IMR-90 (cell line): ENCODE measurements at regions not wholly inside any gene's neighbourhood (a gene's known extent, or its start where the extent isn't known, plus 50 kb on each side); places are given as distances from the start of the nearest gene placed in this dataset.

ENCODE experiments used
- ATAC-seq: fragments of 200-7000 bp; cut with Tn5 transposase; 2 replicates; pipeline ENCODE4 v1.9.1; 2020; ENCODE audit warnings: low read depth, mild to moderate bottlenecking, moderate library complexity
- BruUV-seq: library from RNA; stranded (reverse); fragments of 400-500 nt; replicated peaks from 2 replicates; lab custom pipeline; 2021; lab: Mats Ljungman, UMichigan
- CTCF ChIA-PET: fragments of 300-600 bp; formaldehyde crosslinking; extraction: SDS; loops from one replicate; lab custom pipeline; 2021; ENCODE audit warnings: antibody characterized with exemption; lab: Yijun Ruan, JAX
- POLR2A ChIA-PET: fragments of 300-600 bp; sonication (Branson Sonifier 250); formaldehyde crosslinking; loops from one replicate; lab custom pipeline; 2022; ENCODE audit warnings: antibody characterized with exemption; ENCODE audit not compliant: unreplicated experiment; lab: Charles Lee
- DNase-seq: peaks from one replicate; pipeline ENCODE4 v3.0.0; 2013
- H2AFZ ChIP-seq: replicated peaks from 2 replicates; pipeline ENCODE3; 2013; ENCODE audit warnings: low read length, mild to moderate bottlenecking; ENCODE audit not compliant: poor library complexity
- H2AK5ac ChIP-seq: 2 replicates; pipeline ENCODE4 v1.6.1; 2013; ENCODE audit warnings: low read depth, low read length, inconsistent platforms
- H2AK9ac ChIP-seq: replicated peaks from 2 replicates; pipeline ENCODE3; 2013; ENCODE audit warnings: mild to moderate bottlenecking, low read depth, low read length, moderate library complexity; ENCODE audit not compliant: poor library complexity
- H2BK120ac ChIP-seq: 2 replicates; pipeline ENCODE4 v1.6.1; 2013; ENCODE audit warnings: low read depth, low read length, inconsistent platforms
- H2BK15ac ChIP-seq: 3 replicates; pipeline ENCODE4 v1.6.1; 2013; ENCODE audit warnings: low read depth, low read length, inconsistent platforms
- H2BK20ac ChIP-seq: 2 replicates; pipeline ENCODE4 v1.6.1; 2013; ENCODE audit warnings: low read depth, mild to moderate bottlenecking, inconsistent platforms, low read length, moderate library complexity
- H2BK5ac ChIP-seq: 2 replicates; pipeline ENCODE4 v1.6.1; 2013; ENCODE audit warnings: mild to moderate bottlenecking, low read depth, low read length, inconsistent platforms; ENCODE audit not compliant: poor library complexity, severe bottlenecking
- H3K14ac ChIP-seq: replicated peaks from 2 replicates; pipeline ENCODE4 v1.6.1; 2013; ENCODE audit warnings: low read depth, low read length, inconsistent platforms
- H3K18ac ChIP-seq: 2 replicates; pipeline ENCODE4 v1.6.1; 2013; ENCODE audit warnings: low read depth, low read length, control low read depth
- H3K23ac ChIP-seq: 2 replicates; pipeline ENCODE4 v1.6.1; 2013; ENCODE audit warnings: low read depth, low read length, inconsistent platforms
- H3K27ac ChIP-seq: 2 replicates; pipeline ENCODE4 v1.5.1; 2013; ENCODE audit warnings: mild to moderate bottlenecking, control low read depth, low read length; ENCODE audit not compliant: insufficient read depth
- H3K27me3 ChIP-seq: 2 replicates; pipeline ENCODE4 v1.6.1; 2013; ENCODE audit warnings: low read length; ENCODE audit not compliant: control insufficient read depth, insufficient read depth
- H3K36me3 ChIP-seq: 2 replicates; pipeline ENCODE4 v1.6.1; 2013; ENCODE audit warnings: low read length, mixed read lengths; ENCODE audit not compliant: control insufficient read depth, insufficient read depth
- H3K4ac ChIP-seq: 2 replicates; pipeline ENCODE4 v1.6.1; 2013; ENCODE audit warnings: low read depth, low read length, inconsistent platforms
- H3K4me1 ChIP-seq: 2 replicates; pipeline ENCODE4 v1.6.1; 2013; ENCODE audit warnings: low read length, mixed read lengths; ENCODE audit not compliant: control insufficient read depth, insufficient read depth
- H3K4me2 ChIP-seq: 2 replicates; pipeline ENCODE4 v1.6.1; 2013; ENCODE audit warnings: low read depth, mild to moderate bottlenecking, control low read depth, low read length, moderate library complexity
- H3K4me3 ChIP-seq: 2 replicates; pipeline ENCODE4 v1.5.1; 2013; ENCODE audit warnings: low read depth, mild to moderate bottlenecking, control low read depth, low read length, moderate library complexity; ENCODE audit not compliant: insufficient read depth
- H3K56ac ChIP-seq: 2 replicates; pipeline ENCODE4 v1.6.1; 2013; ENCODE audit warnings: low read length, inconsistent platforms; ENCODE audit not compliant: insufficient read depth; ENCODE audit errors: extremely low read depth
- H3K79me1 ChIP-seq, 2 experiments: 2 replicates each; pipeline ENCODE4 v1.6.1; 2013; ENCODE audit warnings: low read length in 2 of 2, inconsistent platforms in 1 of 2, low read depth in 1 of 2
- H3K9ac ChIP-seq: 2 replicates; pipeline ENCODE4 v1.6.1; 2013; ENCODE audit warnings: low read depth, low read length, control low read depth
- H3K9me1 ChIP-seq: 2 replicates; pipeline ENCODE4 v1.6.1; 2013; ENCODE audit warnings: low read length, inconsistent platforms; ENCODE audit not compliant: insufficient read depth
- H3K9me3 ChIP-seq: 2 replicates; pipeline ENCODE4 v1.6.1; 2013; ENCODE audit warnings: low read length; ENCODE audit not compliant: control insufficient read depth, insufficient read depth
- H4K20me1 ChIP-seq: 2 replicates; pipeline ENCODE4 v1.6.1; 2013; ENCODE audit warnings: low read length, inconsistent platforms; ENCODE audit not compliant: insufficient read depth
- H4K5ac ChIP-seq: 2 replicates; pipeline ENCODE4 v1.6.1; 2013; ENCODE audit warnings: mild to moderate bottlenecking, low read depth, low read length, control low read depth
- H4K8ac ChIP-seq, 2 experiments: 2 replicates each; pipeline ENCODE4 v1.6.1; 2013; ENCODE audit warnings: low read depth in 2 of 2, low read length in 2 of 2, control low read depth in 1 of 2, inconsistent platforms in 1 of 2
- H4K91ac ChIP-seq: 2 replicates; pipeline ENCODE4 v1.6.1; 2013; ENCODE audit warnings: low read depth, low read length, inconsistent platforms; ENCODE audit not compliant: insufficient read depth
- BHLHE40 ChIP-seq: fragments of 150-350 bp; IDR thresholded peaks from 2 replicates; pipeline ENCODE4 v1.6.1; 2016; ENCODE audit warnings: mild to moderate bottlenecking, low read depth, low read length
- CEBPB ChIP-seq: IDR thresholded peaks from 2 replicates; pipeline ENCODE4 v1.6.1; 2012; ENCODE audit warnings: low read depth, low read length, improper control_type of control experiment
- CHD1 ChIP-seq: IDR thresholded peaks from 2 replicates; pipeline ENCODE4 v1.6.1; 2012; ENCODE audit warnings: low read depth, low read length, improper control_type of control experiment
- CTCF ChIP-seq: conservative IDR thresholded peaks from 2 replicates; pipeline ENCODE4 v1.5.1; 2012; ENCODE audit warnings: mild to moderate bottlenecking, low read depth, low read length, improper control_type of control experiment
- ELK1 ChIP-seq: fragments of 150-350 bp; IDR thresholded peaks from 2 replicates; pipeline ENCODE4 v1.6.1; 2016; ENCODE audit warnings: low read depth, mild to moderate bottlenecking, low read length, moderate library complexity, borderline replicate concordance
- FOS ChIP-seq: fragments of 150-350 bp; IDR thresholded peaks from 2 replicates; pipeline ENCODE4 v1.6.1; 2016; ENCODE audit warnings: low read depth, low read length
- MAFK ChIP-seq: IDR thresholded peaks from 2 replicates; pipeline ENCODE4 v1.6.1; 2012; ENCODE audit warnings: low read depth, low read length, improper control_type of control experiment
- MAZ ChIP-seq: IDR thresholded peaks from 2 replicates; pipeline ENCODE4 v1.6.1; 2012; ENCODE audit warnings: low read depth, mild to moderate bottlenecking, low read length, improper control_type of control experiment, moderate library complexity, borderline replicate concordance
- MXI1 ChIP-seq: IDR thresholded peaks from 2 replicates; pipeline ENCODE4 v1.6.1; 2012; ENCODE audit warnings: low read depth, mild to moderate bottlenecking, low read length, moderate library complexity, borderline replicate concordance
- NFE2L2 ChIP-seq: fragments of 150-350 bp; IDR thresholded peaks from 2 replicates; pipeline ENCODE4 v1.6.1; 2016; ENCODE audit warnings: low read depth, mild to moderate bottlenecking, low read length
- RAD21 ChIP-seq: IDR thresholded peaks from 2 replicates; pipeline ENCODE4 v1.6.1; 2012; ENCODE audit warnings: low read length, improper control_type of control experiment
- RCOR1 ChIP-seq: IDR thresholded peaks from 2 replicates; pipeline ENCODE4 v1.6.1; 2012; ENCODE audit warnings: mild to moderate bottlenecking, low read length, improper control_type of control experiment; ENCODE audit not compliant: insufficient replicate concordance
- SMC3 ChIP-seq: fragments of 150-350 bp; IDR thresholded peaks from 2 replicates; pipeline ENCODE4 v1.6.1; 2016; ENCODE audit warnings: low read depth, mild to moderate bottlenecking, antibody characterized with exemption, low read length, moderate library complexity
- WGBS, 2 experiments: methylation state at CpG; one replicate each; pipeline versions ENCODE4 v1.1.5 to v1.1.7; 2013; ENCODE audit warnings: missing lambda C conversion rate in 2 of 2; ENCODE audit not compliant: insufficient read length in 1 of 2; ENCODE audit errors: extremely low coverage in 2 of 2; 5-methylcytosine and 5-hydroxymethylcytosine counted together
- dilution Hi-C: fragments of 300-500 bp; cut with HindIII; formaldehyde crosslinking; loops from one replicate; pipeline ENCODE4 v1.14.3; 2018; ENCODE audit warnings: low sequenced_read_pairs; ENCODE audit not compliant: unreplicated experiment
- in situ Hi-C: fragments of 300-500 bp; cut with MboI; formaldehyde crosslinking; loops from 3 replicates; pipeline ENCODE4 v1.14.3; 2019; ENCODE audit warnings: low sequenced_read_pairs, inconsistent platforms, mixed read lengths
- intact Hi-C: fragments of 100-400 bp; cut with micrococcal nuclease; formaldehyde crosslinking; loops from 2 replicates; pipeline ENCODE4 v1.10.0; 2022

DNA sequence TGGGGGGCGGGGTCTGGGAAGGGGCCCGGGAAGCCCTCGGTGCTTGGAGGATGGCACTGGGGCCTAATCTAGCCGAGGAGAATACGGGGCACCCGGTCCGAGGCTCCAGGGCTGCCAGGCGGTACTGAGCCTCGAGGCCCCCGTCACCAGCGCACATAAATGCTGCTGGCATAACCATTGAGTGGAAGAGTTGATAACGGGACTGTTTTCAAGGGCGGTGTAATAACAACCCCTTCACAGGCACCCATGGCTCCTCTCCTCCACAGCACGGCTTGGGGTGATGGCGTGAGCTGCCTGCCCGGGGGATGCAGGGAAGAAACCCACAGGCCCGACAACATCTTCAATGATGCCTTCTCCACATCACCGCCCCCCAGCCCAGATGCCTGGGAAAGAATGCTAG, 130.7 kb downstream of the FAM53A start:
- H3K18ac ChIP-seq = no peak overlapping the region

More for the DNA sequence above, 130.7 kb downstream of the FAM53A start:
- H3K4ac ChIP-seq = no peak overlapping the region
- H4K20me1 ChIP-seq = no peaks in the 10 kb centered on the region
- H3K4me2 ChIP-seq = no peak overlapping the region
- H2BK120ac ChIP-seq = no peak overlapping the region
- no peak overlapping the region for H4K91ac ChIP-seq
- 59% methylated on average over 4 of the region's 18 CpGs; no CpG with 5 or more reads in 1 of the 2 experiments for WGBS, 2 experiments
- no peaks in the 10 kb centered on the region for H3K4me1 ChIP-seq
- no peak overlapping the region for H2BK5ac ChIP-seq
- no peak overlapping the region for H3K56ac ChIP-seq
- H3K79me1 ChIP-seq = no peaks in the 10 kb centered on the region
- no peak overlapping the region for H4K5ac ChIP-seq
- ATAC-seq (no peak), DNase-seq (no peak)
- in situ Hi-C loops (no loop called here), dilution Hi-C loops (no loop called here), intact Hi-C loops (no loop called here)
- no peak overlapping the region for H3K9ac ChIP-seq
- H2AFZ ChIP-seq = no peak overlapping the region
- no peaks in the 10 kb centered on the region for H3K36me3 ChIP-seq
- H3K4me3 ChIP-seq = no peak overlapping the region
- peaks cover 29% of the 10 kb centered on the region for H3K27me3 ChIP-seq
- no peaks in the 10 kb centered on the region for H3K9me1 ChIP-seq
- H3K27ac ChIP-seq = no peak overlapping the region
- H2BK15ac ChIP-seq = no peak overlapping the region
- H3K9me3 ChIP-seq = no peaks in the 10 kb centered on the region
- no peak overlapping the region for H3K23ac ChIP-seq
- H2AK5ac ChIP-seq = no peak overlapping the region
- no peak overlapping the region for H2BK20ac ChIP-seq
- H4K8ac ChIP-seq = no peak overlapping the region
- POLR2A ChIA-PET = interaction anchor here (0.6 kb wide), 1 partner anchor 27 kb away, joined by 5 read pairs; no protein-coding TSS in a partner anchor
- no peak overlapping the region for H2AK9ac ChIP-seq
- CTCF ChIA-PET = no interaction called here
- no TSS peak for BruUV-seq
- TF ChIP-seq SMC3 (no peak), RCOR1 (no peak), BHLHE40 (no peak), CHD1 (no peak), RAD21 (no peak), MAFK (no peak), FOS (no peak), ELK1 (no peak), NFE2L2 (no peak), MAZ (no peak), CTCF (no peak), CEBPB (no peak), MXI1 (no peak)
- no peak overlapping the region for H3K14ac ChIP-seq
